NT2/D1 (cell line): ENCODE measurements at regions not wholly inside any gene's neighbourhood (a gene's known extent, or its start where the extent isn't known, plus 50 kb on each side); places are given as distances from the start of the nearest gene placed in this dataset.
"Not testable (repeated sequence)": the region's sequence is repeated elsewhere in the genome, so short reads cannot be mapped to it uniquely, and the experiment has no call there.

Source experiments
- DNase-seq: peaks from one replicate; pipeline ENCODE4 v3.0.0-alpha.2; 2011; ENCODE audit warnings: low read depth, low spot score
- H3K27me3 ChIP-seq: 2 replicates; pipeline ENCODE4 v1.6.0; 2011; ENCODE audit warnings: mild to moderate bottlenecking; ENCODE audit not compliant: insufficient read length, insufficient read depth
- H3K36me3 ChIP-seq: 2 replicates; pipeline ENCODE4 v1.6.1; 2011; ENCODE audit warnings: mild to moderate bottlenecking, low read length, mixed read lengths; ENCODE audit not compliant: insufficient read depth, insufficient read length
- H3K4me1 ChIP-seq: 2 replicates; pipeline ENCODE4 v1.5.1; 2011; ENCODE audit not compliant: insufficient read depth, insufficient read length
- H3K4me3 ChIP-seq: 2 replicates; pipeline ENCODE4 v1.5.1; 2011; ENCODE audit warnings: low read depth; ENCODE audit not compliant: insufficient read length
- H3K9ac ChIP-seq: 2 replicates; pipeline ENCODE4 v1.6.0; 2011; ENCODE audit warnings: low read depth; ENCODE audit not compliant: insufficient read length
- H3K9me3 ChIP-seq: 2 replicates; pipeline ENCODE4 v1.5.1; 2011; ENCODE audit warnings: mild to moderate bottlenecking, low read length; ENCODE audit not compliant: insufficient read depth
- SUZ12 ChIP-seq: IDR thresholded peaks from 2 replicates; pipeline ENCODE4 v1.6.1; 2011; ENCODE audit not compliant: insufficient read length, insufficient read depth; ENCODE audit errors: extremely low read depth
- YY1 ChIP-seq: IDR thresholded peaks from 2 replicates; pipeline ENCODE4 v1.6.1; 2011; ENCODE audit not compliant: insufficient read length, insufficient read depth
- ZNF274 ChIP-seq: IDR thresholded peaks from 2 replicates; pipeline ENCODE4 v1.6.1; 2011; ENCODE audit warnings: mild to moderate bottlenecking, low read depth, low read length

- H3K9me3 ChIP-seq, H3K36me3 ChIP-seq, H3K4me1 ChIP-seq, DNase-seq, H3K4me3 ChIP-seq, H3K9ac ChIP-seq, H3K27me3 ChIP-seq: not testable (repeated sequence)
Measured at GRCh38 chr22:16662330-16662729, 69.7 kb upstream of the CCT8L2 start.

- H3K36me3 ChIP-seq, H3K4me1 ChIP-seq, H3K27me3 ChIP-seq, H3K9ac ChIP-seq, DNase-seq, H3K4me3 ChIP-seq, H3K9me3 ChIP-seq: not testable (repeated sequence)
Measured at GRCh38 chr22:16660989-16661388, 68.4 kb upstream of the CCT8L2 start.

GRCh38 chr22:16660570-16660969 lies 68.0 kb upstream of the CCT8L2 start:
- not testable (repeated sequence) for H3K9ac ChIP-seq, H3K4me1 ChIP-seq, H3K36me3 ChIP-seq, H3K27me3 ChIP-seq, H3K9me3 ChIP-seq, H3K4me3 ChIP-seq
- DNase-seq, result peak; percentile 6

GRCh38 chr22:16659273-16659834 lies 66.7 kb upstream of the CCT8L2 start:
- H3K9ac ChIP-seq, DNase-seq, H3K4me1 ChIP-seq, H3K9me3 ChIP-seq, H3K27me3 ChIP-seq, H3K4me3 ChIP-seq, H3K36me3 ChIP-seq: not testable (repeated sequence)

GRCh38 chr22:16658068-16658467 lies 65.5 kb upstream of the CCT8L2 start:
- H3K27me3 ChIP-seq, result no peaks in the 10 kb centered on the region
- no peaks in the 10 kb centered on the region for H3K36me3 ChIP-seq
- H3K9me3 ChIP-seq, result no peaks in the 10 kb centered on the region
- H3K4me3 ChIP-seq, result no peak overlapping the region
- no peak overlapping the region for H3K9ac ChIP-seq
- TF ChIP-seq SUZ12 (no peak), YY1 (no peak), ZNF274 (no peak)
- no peaks in the 10 kb centered on the region for H3K4me1 ChIP-seq
- no peak for DNase-seq

- H3K36me3 ChIP-seq, result no peaks in the 10 kb centered on the region
- no peak for DNase-seq
- H3K9me3 ChIP-seq, result peaks cover 18% of the 10 kb centered on the region; the same call in 1 of the 2 replicates
- H3K4me3 ChIP-seq, result no peak overlapping the region
- H3K4me1 ChIP-seq, result no peaks in the 10 kb centered on the region
- H3K9ac ChIP-seq, result no peak overlapping the region
- TF ChIP-seq YY1, result no peak
- no peak for TF ChIP-seq SUZ12
- no peak for TF ChIP-seq ZNF274
- no peaks in the 10 kb centered on the region for H3K27me3 ChIP-seq
Measured at GRCh38 chr22:16654882-16655281, 62.3 kb upstream of the CCT8L2 start.

GRCh38 chr22:16654336-16654735 lies 61.7 kb upstream of the CCT8L2 start:
- not testable (repeated sequence) for DNase-seq, H3K27me3 ChIP-seq, H3K9ac ChIP-seq, H3K4me3 ChIP-seq, H3K36me3 ChIP-seq, H3K4me1 ChIP-seq
- H3K9me3 ChIP-seq, result peaks cover 18% of the 10 kb centered on the region; the same call in 1 of the 2 replicates

GRCh38 chr22:16653222-16653621 lies 60.6 kb upstream of the CCT8L2 start:
- H3K9ac ChIP-seq, H3K4me1 ChIP-seq, DNase-seq, H3K27me3 ChIP-seq, H3K36me3 ChIP-seq, H3K4me3 ChIP-seq: not testable (repeated sequence)
- H3K9me3 ChIP-seq, result peaks cover 18% of the 10 kb centered on the region; the same call in 1 of the 2 replicates
